ENCODE measurements at regions not wholly inside any gene's neighbourhood (a gene's known extent, or its start where the extent isn't known, plus 50 kb on each side); places are given as distances from the start of the nearest gene placed in this dataset.

DNA sequence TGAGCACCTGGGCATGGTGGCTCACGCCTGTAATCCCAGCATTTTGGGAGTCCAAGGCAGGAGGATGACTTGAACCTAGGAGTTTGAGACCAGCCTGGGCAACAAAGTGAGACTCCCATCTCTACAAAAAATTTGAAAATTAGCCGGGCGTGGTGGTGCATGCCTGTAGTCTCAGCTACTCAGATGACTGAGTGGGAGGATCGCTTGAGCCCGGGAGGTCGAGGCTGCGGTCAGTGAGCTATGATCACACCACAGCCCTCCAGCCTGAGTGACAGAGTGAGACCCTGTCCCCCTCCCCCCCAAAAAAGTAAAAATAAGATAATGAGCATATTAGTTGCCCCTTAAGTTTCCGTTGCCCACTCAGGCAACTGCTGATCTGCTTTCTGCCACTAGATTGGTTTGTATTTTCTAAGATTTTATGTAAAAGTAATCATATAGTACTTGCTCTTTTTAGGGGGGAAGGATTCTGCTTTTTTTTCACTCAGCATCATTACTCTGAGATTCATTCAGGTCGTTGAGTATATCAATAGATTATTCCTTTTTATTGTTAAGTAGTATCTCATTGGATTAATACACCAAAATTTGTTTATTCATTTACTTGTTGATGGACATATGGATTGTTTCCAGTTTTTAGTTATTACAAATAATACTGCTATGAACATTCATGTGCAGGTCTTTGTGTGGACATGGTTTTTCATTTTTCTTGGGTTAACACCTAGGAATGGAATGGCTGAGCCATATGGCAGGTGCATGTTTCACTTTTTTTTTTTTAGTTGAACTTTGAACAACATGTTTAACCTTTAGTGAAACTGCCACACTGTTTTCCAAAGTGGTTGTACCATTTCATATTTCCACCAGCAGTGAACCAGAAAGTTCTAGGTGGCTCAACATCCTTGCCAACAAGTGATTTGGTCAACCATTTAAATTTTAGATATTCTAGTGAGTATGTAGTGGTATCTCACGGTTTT, 75.0 kb upstream of the SPRED2 start:
- no peak for DNase-seq

GRCh38 chr2:65504814-65505697, 72.7 kb upstream of the SPRED2 start:
- no peak for DNase-seq

- no peak for DNase-seq
These were observed 71.8 kb upstream of the SPRED2 start for GRCh38 chr2:65504201-65504600.

DNA sequence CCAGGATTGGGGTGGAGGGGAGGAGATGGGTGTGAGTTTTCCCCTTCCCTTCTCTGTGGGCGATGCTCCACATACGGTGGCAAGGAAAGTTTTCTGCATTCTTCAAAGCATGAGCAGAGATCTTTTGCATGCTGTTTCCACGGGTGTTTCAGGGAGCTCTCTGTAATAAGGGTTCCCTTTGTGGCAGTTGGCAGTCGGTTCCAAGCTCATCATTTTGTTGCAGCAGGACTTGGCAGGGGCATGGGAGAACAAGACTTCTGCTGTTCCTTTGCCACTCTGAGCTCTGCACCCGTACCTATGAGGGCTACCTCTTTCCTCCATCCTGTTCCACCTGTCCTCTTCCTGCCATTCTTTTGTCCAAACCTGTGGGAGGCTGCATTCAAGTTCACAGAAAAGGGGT, 71.3 kb upstream of the SPRED2 start:
- DNase-seq = no peak

GRCh38 chr2:65501836-65502235, 69.4 kb upstream of the SPRED2 start:
- no peak for DNase-seq

GRCh38 chr2:65501074-65501473, 68.7 kb upstream of the SPRED2 start:
- no peak for DNase-seq

DNA sequence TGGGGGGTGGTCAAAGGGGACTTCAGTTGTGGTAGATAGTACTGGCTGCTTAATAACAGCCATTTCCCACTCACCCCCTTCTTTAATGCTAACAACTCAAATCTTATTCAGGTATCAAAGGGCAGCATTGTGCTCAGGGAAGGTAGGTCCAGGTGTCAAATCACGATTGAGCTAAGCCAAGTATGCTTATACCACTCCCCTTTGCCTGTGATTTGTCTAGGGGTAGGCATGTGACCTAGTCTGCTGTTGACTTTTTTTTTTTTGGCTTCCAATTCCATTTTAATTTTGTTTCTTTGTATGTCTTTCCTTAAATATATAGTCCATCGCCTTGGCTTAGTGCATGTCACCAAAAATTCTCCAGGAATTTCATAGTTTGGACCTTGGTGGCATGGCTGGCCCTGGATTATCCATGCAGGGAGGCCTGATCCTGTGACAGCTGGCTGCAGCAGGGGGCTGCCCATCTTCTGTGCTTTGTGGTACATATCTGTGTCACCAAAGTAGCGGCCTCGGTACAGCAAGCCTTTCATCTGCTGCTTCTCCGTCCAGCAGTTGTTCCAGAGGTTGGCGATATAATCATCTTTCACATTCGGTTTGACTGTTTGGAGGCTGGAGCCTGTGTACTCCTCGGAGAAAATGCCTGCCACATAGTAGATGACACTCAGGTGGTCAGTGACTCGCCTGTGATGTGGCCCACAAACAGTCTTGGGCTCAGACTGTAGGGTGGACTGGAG, 68.1 kb upstream of the SPRED2 start:
- no peak for DNase-seq

DNA sequence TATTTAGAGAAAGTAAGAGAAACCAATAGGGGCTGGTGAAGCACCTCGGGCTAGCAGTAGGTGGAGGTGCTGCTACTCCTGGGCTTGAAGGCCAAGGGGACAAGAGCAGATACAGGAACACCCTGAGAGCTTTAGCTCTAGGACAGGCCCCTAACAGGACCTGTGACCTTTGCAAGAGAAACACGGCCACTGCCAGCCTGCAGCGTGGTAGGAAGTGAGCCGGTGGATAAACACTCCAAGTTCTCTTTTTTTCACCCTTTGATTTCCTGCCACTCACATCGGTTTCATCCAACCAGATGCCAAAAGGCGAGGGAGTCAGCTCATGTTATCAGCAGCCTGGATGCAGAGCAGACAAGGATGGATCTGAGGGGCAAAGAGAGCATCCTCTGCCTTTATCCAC, 66.8 kb upstream of the SPRED2 start:
- peak; percentile 16 for DNase-seq

DNA sequence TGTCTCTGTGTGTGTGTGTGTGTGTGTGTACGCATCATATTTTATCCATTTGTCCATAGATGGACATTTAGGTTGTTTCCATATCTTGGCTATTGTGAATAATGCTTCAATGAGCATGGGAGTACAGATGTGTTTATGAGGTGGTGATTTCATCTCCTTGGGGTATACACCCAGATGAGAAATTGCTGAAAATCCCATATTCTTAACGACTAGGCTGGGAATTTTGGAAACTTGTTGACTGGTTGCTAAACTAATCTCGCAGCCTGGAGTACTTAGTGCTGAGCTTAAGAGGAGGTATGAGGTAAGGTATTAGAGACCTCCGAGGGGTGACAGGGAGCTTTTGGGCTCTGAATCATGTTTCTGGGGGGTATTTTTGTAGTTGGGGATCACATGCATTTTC, 66.0 kb upstream of the SPRED2 start:
- DNase-seq = no peak

GRCh38 chr2:65495251-65495877, 63.0 kb upstream of the SPRED2 start:
- no peak for DNase-seq

GRCh38 chr2:65494078-65494477, 61.7 kb upstream of the SPRED2 start:
- no peak for DNase-seq

GRCh38 chr2:65491381-65491905, 59.0 kb upstream of the SPRED2 start:
- no peak for DNase-seq

GRCh38 chr2:65490222-65490621, 57.8 kb upstream of the SPRED2 start:
- no peak for DNase-seq

DNA sequence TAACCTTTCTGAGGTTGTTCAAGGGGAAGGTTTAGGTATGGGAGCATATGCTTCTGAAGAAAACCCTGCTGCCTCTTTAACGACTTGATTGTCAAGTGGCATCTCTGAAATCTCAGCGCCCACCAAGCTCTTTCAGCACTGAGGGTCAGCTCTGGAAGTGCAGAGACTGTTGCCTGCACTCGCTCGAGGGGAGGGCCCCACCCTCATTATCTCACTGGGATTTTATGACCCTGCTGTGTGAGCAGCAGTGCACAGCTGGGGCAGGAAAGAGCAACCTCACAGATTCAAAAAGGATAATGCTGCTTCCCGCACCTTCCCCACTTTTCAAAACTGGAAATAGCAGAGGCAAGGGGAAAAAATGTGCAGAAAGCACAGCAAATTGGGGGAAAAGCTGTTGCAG, 56.9 kb upstream of the SPRED2 start:
- DNase-seq = no peak

DNA sequence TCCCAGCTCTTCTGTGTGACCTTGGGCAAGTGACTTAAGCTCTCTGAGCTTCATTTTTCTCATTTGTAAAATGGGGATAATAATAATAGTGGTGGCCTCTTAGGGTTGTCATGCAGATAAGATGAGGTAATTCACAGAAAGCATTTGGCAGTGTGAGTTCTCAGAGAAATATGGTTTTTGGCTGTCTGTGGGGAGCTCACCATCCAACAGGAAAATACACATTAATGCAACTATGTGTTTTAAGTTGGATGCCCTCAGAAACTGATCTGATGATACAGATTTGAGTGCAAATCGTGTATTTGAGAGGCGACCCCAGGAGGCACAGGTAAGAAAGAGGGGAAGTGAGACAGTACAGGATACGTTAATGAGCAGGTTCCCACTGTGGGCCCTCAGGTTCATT, 56.1 kb upstream of the SPRED2 start:
- DNase-seq = no peak

- DNase-seq = no peak
These were observed 55.0 kb upstream of the SPRED2 start for GRCh38 chr2:65487404-65487803.

DNA sequence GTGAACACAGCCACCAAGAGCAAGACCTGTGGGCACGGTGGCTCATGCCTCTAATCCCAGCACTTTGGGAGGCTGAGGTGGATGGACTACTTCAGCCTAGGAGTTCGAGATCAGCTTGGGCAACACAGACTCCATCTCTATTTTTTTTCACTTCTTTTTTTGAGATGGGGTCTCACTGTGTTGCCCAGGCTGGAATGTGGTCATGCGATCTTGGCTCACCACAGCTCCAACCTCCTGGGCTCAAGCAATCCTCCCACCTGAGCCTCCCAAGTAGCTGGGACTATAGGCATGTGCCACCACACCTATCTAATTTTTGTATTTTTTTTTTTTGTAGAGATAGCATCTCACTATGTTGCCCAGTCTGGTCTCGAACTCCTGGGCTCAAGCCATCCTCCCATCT, 54.4 kb upstream of the SPRED2 start:
- no peak for DNase-seq

DNA sequence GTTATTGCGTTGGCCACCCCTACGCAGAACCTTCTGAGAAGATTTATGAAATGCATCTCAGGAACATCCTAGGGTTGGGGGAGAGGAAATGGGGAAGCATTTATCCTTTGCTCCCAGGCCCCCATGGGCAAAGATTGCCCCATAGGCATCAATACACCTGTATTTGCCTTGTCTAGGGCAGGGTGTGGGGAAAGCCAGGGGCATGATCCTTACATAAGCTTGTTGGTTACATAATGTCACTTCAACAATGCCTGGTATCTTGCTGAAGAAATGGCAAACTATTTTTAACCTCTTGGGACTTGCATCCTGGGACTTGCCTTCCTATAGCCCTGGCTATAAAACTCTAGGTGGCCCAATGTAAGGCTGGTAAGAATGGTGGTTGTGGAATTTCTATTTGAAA, 53.9 kb upstream of the SPRED2 start:
- no peak for DNase-seq

DNA sequence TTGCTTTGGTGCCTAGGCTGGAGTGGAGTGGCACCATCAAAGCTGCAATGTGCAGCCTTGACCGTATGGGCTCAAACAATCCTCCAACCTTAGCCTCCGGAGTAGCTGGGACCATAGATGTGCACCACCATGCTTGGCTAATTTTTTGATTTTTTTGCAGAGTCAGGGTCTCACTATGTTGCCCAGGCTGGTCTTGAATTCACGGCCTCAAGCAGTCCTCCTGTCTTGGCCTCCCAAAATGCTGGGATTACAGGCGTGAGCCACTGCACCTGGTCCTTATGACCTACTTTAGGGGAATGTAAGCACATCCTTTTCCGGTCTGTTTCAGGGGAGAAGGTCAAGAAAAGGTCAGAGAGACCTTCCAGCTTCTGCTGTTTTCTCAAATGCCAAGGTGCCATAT, 53.4 kb upstream of the SPRED2 start:
- DNase-seq = no peak

GRCh38 chr2:65483763-65484162, 51.4 kb upstream of the SPRED2 start:
- DNase-seq = no peak

DNA sequence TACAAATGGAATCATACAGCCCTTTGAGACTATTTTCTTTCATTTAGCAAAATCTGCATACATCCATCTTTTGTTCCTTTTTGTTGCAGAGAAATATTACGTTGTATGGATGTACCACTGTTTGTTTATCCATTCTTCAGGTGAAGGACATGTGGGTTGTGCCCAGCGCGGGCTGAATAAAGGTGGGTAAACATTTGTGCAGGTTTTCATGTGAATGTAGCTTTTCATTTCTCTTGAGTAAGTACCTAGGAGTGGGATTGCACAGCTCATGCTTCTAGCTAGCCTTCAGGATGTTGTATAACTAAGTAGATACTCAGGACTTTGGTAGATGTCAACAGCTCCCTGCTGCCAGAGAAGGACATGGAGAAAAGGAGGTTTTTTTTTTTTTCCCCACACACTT, 50.6 kb upstream of the SPRED2 start:
- no peak for DNase-seq

Measured in suppressor macrophage treated with lipopolysaccharide for 4 hours (primary cell).